Astrocyte of the spinal cord (primary cell): ENCODE measurements at regions not wholly inside any gene's neighbourhood (a gene's known extent, or its start where the extent isn't known, plus 50 kb on each side); places are given as distances from the start of the nearest gene placed in this dataset.
"Not testable (repeated sequence)": the region's sequence is repeated elsewhere in the genome, so short reads cannot be mapped to it uniquely, and the experiment has no call there.

ENCODE experiments used
- DNase-seq: peaks from one replicate; pipeline ENCODE4 v3.0.0; 2011; ENCODE audit warnings: low read depth, low spot score
- H3K4me3 ChIP-seq: 2 replicates; pipeline ENCODE4 v1.5.1; 2011; ENCODE audit warnings: low read depth, mild to moderate bottlenecking, low read length, moderate library complexity
- CTCF ChIP-seq: IDR thresholded peaks from 2 replicates; pipeline ENCODE4 v1.5.1; 2012; ENCODE audit warnings: low read depth, mild to moderate bottlenecking, low read length, inconsistent platforms
- in situ Hi-C: cut with HindIII; loops from 2 replicates; pipeline ENCODE4 v1.10.0; 2017; ENCODE audit warnings: low sequenced_read_pairs

- no peak for DNase-seq
- in situ Hi-C loops = no loop called here
- no peak for TF ChIP-seq CTCF
These were observed 456.3 kb downstream of the PDGFC start for GRCh38 chr4:156515295-156515694.

GRCh38 chr4:156512622-156513021 lies 459.0 kb downstream of the PDGFC start:
- no peak for TF ChIP-seq CTCF
- H3K4me3 ChIP-seq = no peak overlapping the region
- DNase-seq = peak; percentile 52
- in situ Hi-C loops = no loop called here

More at GRCh38 chr4:156515295-156515694, 456.3 kb downstream of the PDGFC start:
- H3K4me3 ChIP-seq = no peak overlapping the region

GRCh38 chr4:156509921-156510320 lies 461.7 kb downstream of the PDGFC start:
- H3K4me3 ChIP-seq, in situ Hi-C loops: not testable (repeated sequence)

GRCh38 chr4:156505341-156505955 lies 466.2 kb downstream of the PDGFC start:
- no peak for TF ChIP-seq CTCF
- in situ Hi-C loops = no loop called here
- no peak overlapping the region for H3K4me3 ChIP-seq
- DNase-seq = no peak

More at GRCh38 chr4:156509921-156510320, 461.7 kb downstream of the PDGFC start:
- not testable (repeated sequence) for DNase-seq

- in situ Hi-C loops = no loop called here
- no peak overlapping the region for H3K4me3 ChIP-seq
- TF ChIP-seq CTCF = no peak
- no peak for DNase-seq
These were observed 468.5 kb downstream of the PDGFC start for GRCh38 chr4:156503119-156503518.

GRCh38 chr4:156501962-156502361 lies 469.6 kb downstream of the PDGFC start:
- no peak for TF ChIP-seq CTCF
- H3K4me3 ChIP-seq = no peak overlapping the region
- DNase-seq = no peak
- in situ Hi-C loops = no loop called here

GRCh38 chr4:156499684-156500083 lies 471.9 kb downstream of the PDGFC start:
- in situ Hi-C loops = no loop called here
- H3K4me3 ChIP-seq = no peak overlapping the region
- no peak for TF ChIP-seq CTCF
- no peak for DNase-seq
